HCEC 1CT (cell line): ENCODE measurements at regions not wholly inside any gene's neighbourhood (a gene's known extent, or its start where the extent isn't known, plus 50 kb on each side); places are given as distances from the start of the nearest gene placed in this dataset.

ENCODE experiments used
- DNase-seq: peaks from one replicate; pipeline ENCODE4 v3.0.0-alpha.2; 2017

GRCh38 chr1:208552928-208553327 lies 308.7 kb upstream of the PLXNA2 start:
- no peak for DNase-seq

- no peak for DNase-seq
Measured at GRCh38 chr1:208556461-208556860, 312.3 kb upstream of the PLXNA2 start.

- DNase-seq = no peak
Measured at GRCh38 chr1:208557046-208557722, 313.0 kb upstream of the PLXNA2 start.

GRCh38 chr1:208557723-208558094 lies 313.5 kb upstream of the PLXNA2 start:
- no peak for DNase-seq

- no peak for DNase-seq
Measured at GRCh38 chr1:208559597-208560329, 315.6 kb upstream of the PLXNA2 start.

- DNase-seq = no peak
Measured at GRCh38 chr1:208562151-208562960, 318.2 kb upstream of the PLXNA2 start.

- no peak for DNase-seq
Measured at GRCh38 chr1:208564466-208564865, 320.3 kb upstream of the PLXNA2 start.

GRCh38 chr1:208565756-208566440 lies 321.7 kb upstream of the PLXNA2 start:
- DNase-seq = no peak

GRCh38 chr1:208569181-208569580 lies 325.0 kb upstream of the PLXNA2 start:
- no peak for DNase-seq

GRCh38 chr1:208570362-208570761 lies 326.2 kb upstream of the PLXNA2 start:
- DNase-seq = no peak

GRCh38 chr1:208576425-208576824 lies 332.2 kb upstream of the PLXNA2 start:
- DNase-seq = no peak

- no peak for DNase-seq
Measured at GRCh38 chr1:208577381-208577905, 333.3 kb upstream of the PLXNA2 start.

- DNase-seq = no peak
Measured at GRCh38 chr1:208581209-208581608, 337.0 kb upstream of the PLXNA2 start.

- no peak for DNase-seq
Measured at GRCh38 chr1:208581667-208582066, 337.5 kb upstream of the PLXNA2 start.

GRCh38 chr1:208584167-208584755 lies 340.1 kb upstream of the PLXNA2 start:
- DNase-seq = no peak

- no peak for DNase-seq
Measured at GRCh38 chr1:208587110-208587509, 342.9 kb upstream of the PLXNA2 start.

- no peak for DNase-seq
Measured at GRCh38 chr1:208593306-208594006, 349.3 kb upstream of the PLXNA2 start.

- no peak for DNase-seq
Measured at GRCh38 chr1:208595236-208595635, 351.1 kb upstream of the PLXNA2 start.

GRCh38 chr1:208595745-208596144 lies 351.6 kb upstream of the PLXNA2 start:
- DNase-seq = peak; percentile 3

GRCh38 chr1:208597571-208597970 lies 353.4 kb upstream of the PLXNA2 start:
- DNase-seq = no peak

GRCh38 chr1:208598021-208598420 lies 353.8 kb upstream of the PLXNA2 start:
- no peak for DNase-seq

GRCh38 chr1:208599063-208599462 lies 354.9 kb upstream of the PLXNA2 start:
- no peak for DNase-seq
